8988T (cell line): ENCODE measurements at regions not wholly inside any gene's neighbourhood (a gene's known extent, or its start where the extent isn't known, plus 50 kb on each side); places are given as distances from the start of the nearest gene placed in this dataset.

Experiments used
- DNase-seq: peaks from one replicate; pipeline ENCODE4 v3.0.0; 2011

GRCh38 chr14:101435546-101435945, 125.7 kb upstream of the DIO3 start:
- DNase-seq: no peak

- no peak for DNase-seq
These were observed 122.3 kb upstream of the DIO3 start for GRCh38 chr14:101439023-101439422.

GRCh38 chr14:101440496-101440895, 120.8 kb upstream of the DIO3 start:
- DNase-seq: no peak

- DNase-seq: no peak
These were observed 119.6 kb upstream of the DIO3 start for GRCh38 chr14:101441710-101442109.

- no peak for DNase-seq
These were observed 118.8 kb upstream of the DIO3 start for GRCh38 chr14:101442451-101442850.

GRCh38 chr14:101444116-101444515, 117.2 kb upstream of the DIO3 start:
- DNase-seq: no peak

- DNase-seq: no peak
These were observed 116.0 kb upstream of the DIO3 start for GRCh38 chr14:101445278-101445677.

- no peak for DNase-seq
These were observed 114.8 kb upstream of the DIO3 start for GRCh38 chr14:101446387-101446969.

GRCh38 chr14:101449114-101449513, 112.2 kb upstream of the DIO3 start:
- DNase-seq: no peak

GRCh38 chr14:101451166-101451565, 110.1 kb upstream of the DIO3 start:
- no peak for DNase-seq

GRCh38 chr14:101453225-101453624, 108.1 kb upstream of the DIO3 start:
- DNase-seq: no peak

GRCh38 chr14:101454229-101454628, 107.1 kb upstream of the DIO3 start:
- DNase-seq: peak; percentile 44

- no peak for DNase-seq
These were observed 104.8 kb upstream of the DIO3 start for GRCh38 chr14:101456246-101457175.

- DNase-seq: no peak
These were observed 103.9 kb upstream of the DIO3 start for GRCh38 chr14:101457301-101457935.

GRCh38 chr14:101457936-101458740, 103.2 kb upstream of the DIO3 start:
- DNase-seq: no peak

- no peak for DNase-seq
These were observed 102.3 kb upstream of the DIO3 start for GRCh38 chr14:101458741-101459550.

GRCh38 chr14:101459551-101459900, 101.8 kb upstream of the DIO3 start:
- no peak for DNase-seq

GRCh38 chr14:101460521-101460920, 100.8 kb upstream of the DIO3 start:
- DNase-seq: no peak

GRCh38 chr14:101460986-101461750, 100.1 kb upstream of the DIO3 start:
- no peak for DNase-seq

GRCh38 chr14:101461891-101462290, 99.4 kb upstream of the DIO3 start:
- DNase-seq: no peak
